ENCODE measurements at regions not wholly inside any gene's neighbourhood (a gene's known extent, or its start where the extent isn't known, plus 50 kb on each side); places are given as distances from the start of the nearest gene placed in this dataset.

DNA sequence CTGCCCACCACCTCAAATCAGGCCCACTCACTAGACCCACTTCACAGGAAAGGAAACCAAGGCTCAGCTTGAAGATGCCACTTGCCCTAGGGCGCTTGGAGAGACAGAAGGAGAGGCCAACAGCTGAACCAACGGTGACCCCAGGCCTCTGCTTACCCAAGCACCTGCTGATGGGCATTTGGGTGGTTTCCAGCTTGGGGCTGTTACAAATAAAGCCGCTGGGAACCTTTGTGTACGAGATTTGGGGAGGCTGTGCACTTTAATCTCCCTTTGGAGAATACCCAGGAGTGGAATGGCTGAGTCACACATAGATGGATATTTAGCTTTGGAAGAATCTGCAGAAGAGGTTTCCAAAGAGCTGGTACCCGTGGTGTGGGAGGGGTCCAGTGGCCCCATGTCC is 50.9 kb upstream of the LINC01488 start:
- DNase-seq (ENCODE audit: low read depth in 2 of 2): no peak

GRCh38 chr11:69431136-69431535 is 50.3 kb upstream of the LINC01488 start:
- no peak for DNase-seq (ENCODE audit: low read depth in 2 of 2)
